Activated T-helper 1 cell treated with Interleukin-2 at 50 U/mL for 16 hours (primary cell): ENCODE measurements at regions not wholly inside any gene's neighbourhood (a gene's known extent, or its start where the extent isn't known, plus 50 kb on each side); places are given as distances from the start of the nearest gene placed in this dataset.

ENCODE experiments used
- DNase-seq: peaks from one replicate; pipeline ENCODE4 v3.0.0-alpha.2; 2020; ENCODE audit warnings: low read depth

GRCh38 chr12:98213556-98213955 lies 301.8 kb upstream of the TMPO start:
- no peak for DNase-seq

GRCh38 chr12:98217257-98217656 lies 298.1 kb upstream of the TMPO start:
- DNase-seq: no peak

- DNase-seq: no peak
These were observed 294.8 kb upstream of the TMPO start for GRCh38 chr12:98220636-98221035.

GRCh38 chr12:98221243-98221808 lies 294.1 kb upstream of the TMPO start:
- DNase-seq: no peak

GRCh38 chr12:98222135-98222534 lies 293.3 kb upstream of the TMPO start:
- DNase-seq: no peak

- DNase-seq: no peak
These were observed 290.7 kb upstream of the TMPO start for GRCh38 chr12:98224584-98225221.

GRCh38 chr12:98227162-98227561 lies 288.2 kb upstream of the TMPO start:
- DNase-seq: no peak

- DNase-seq: no peak
These were observed 286.5 kb upstream of the TMPO start for GRCh38 chr12:98228683-98229539.

- no peak for DNase-seq
These were observed 285.9 kb upstream of the TMPO start for GRCh38 chr12:98229540-98229924.

- DNase-seq: no peak
These were observed 282.5 kb upstream of the TMPO start for GRCh38 chr12:98232753-98233390.

GRCh38 chr12:98235301-98235700 lies 280.1 kb upstream of the TMPO start:
- DNase-seq: no peak

GRCh38 chr12:98238515-98239130 lies 276.8 kb upstream of the TMPO start:
- DNase-seq: no peak

- no peak for DNase-seq
These were observed 272.2 kb upstream of the TMPO start for GRCh38 chr12:98243190-98243589.

GRCh38 chr12:98244136-98244535 lies 271.3 kb upstream of the TMPO start:
- DNase-seq: no peak

- no peak for DNase-seq
These were observed 262.0 kb upstream of the TMPO start for GRCh38 chr12:98253207-98254037.

- no peak for DNase-seq
These were observed 258.6 kb upstream of the TMPO start for GRCh38 chr12:98256830-98257229.

GRCh38 chr12:98259693-98260092 lies 255.7 kb upstream of the TMPO start:
- no peak for DNase-seq

GRCh38 chr12:98260276-98260675 lies 255.1 kb upstream of the TMPO start:
- no peak for DNase-seq

- no peak for DNase-seq
These were observed 252.5 kb upstream of the TMPO start for GRCh38 chr12:98262902-98263301.

- no peak for DNase-seq
These were observed 240.8 kb upstream of the TMPO start for GRCh38 chr12:98274430-98275130.

GRCh38 chr12:98275131-98275475 lies 240.3 kb upstream of the TMPO start:
- no peak for DNase-seq
